LNCaP clone FGC (cell line): ENCODE measurements at regions not wholly inside any gene's neighbourhood (a gene's known extent, or its start where the extent isn't known, plus 50 kb on each side); places are given as distances from the start of the nearest gene placed in this dataset.
"Not testable (repeated sequence)": the region's sequence is repeated elsewhere in the genome, so short reads cannot be mapped to it uniquely, and the experiment has no call there.

Source experiments
- DNase-seq: peaks from one replicate; pipeline ENCODE4 v3.0.0-alpha.2; 2011; ENCODE audit warnings: low read depth
- H3K4me3 ChIP-seq: 2 replicates; pipeline ENCODE4 v1.5.1; 2011; ENCODE audit warnings: mild to moderate bottlenecking, low read depth, low read length, control low read depth
- TF ChIP-seq, protein P1 (sequence below): IDR thresholded peaks from 2 replicates; pipeline ENCODE4 v1.5.1; 2012; ENCODE audit warnings: mild to moderate bottlenecking; ENCODE audit not compliant: control insufficient read depth, insufficient read depth; ENCODE audit errors: extremely low read depth

DNA sequence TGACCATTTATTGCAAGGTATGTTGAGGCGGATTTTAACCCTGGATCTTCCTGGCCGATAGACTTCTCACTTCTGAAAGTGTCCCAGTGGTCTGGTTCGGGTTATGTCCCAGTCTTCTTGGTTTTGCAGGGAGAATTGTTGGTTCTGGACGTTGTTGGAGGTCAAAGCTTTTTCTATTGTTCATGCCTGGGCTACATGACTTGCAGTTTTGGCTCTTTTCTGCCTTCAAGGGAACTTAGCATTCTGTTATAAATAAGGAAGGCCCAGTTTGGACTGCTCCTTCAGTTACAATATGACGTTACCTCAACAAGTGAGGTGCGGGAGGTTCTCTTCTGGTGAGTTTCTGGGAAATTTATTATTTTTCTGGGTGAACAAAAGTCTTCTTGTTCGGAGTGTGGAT lies 614.3 kb downstream of the DIPK2A start:
- no peak for DNase-seq
- TF ChIP-seq, protein P1, sequence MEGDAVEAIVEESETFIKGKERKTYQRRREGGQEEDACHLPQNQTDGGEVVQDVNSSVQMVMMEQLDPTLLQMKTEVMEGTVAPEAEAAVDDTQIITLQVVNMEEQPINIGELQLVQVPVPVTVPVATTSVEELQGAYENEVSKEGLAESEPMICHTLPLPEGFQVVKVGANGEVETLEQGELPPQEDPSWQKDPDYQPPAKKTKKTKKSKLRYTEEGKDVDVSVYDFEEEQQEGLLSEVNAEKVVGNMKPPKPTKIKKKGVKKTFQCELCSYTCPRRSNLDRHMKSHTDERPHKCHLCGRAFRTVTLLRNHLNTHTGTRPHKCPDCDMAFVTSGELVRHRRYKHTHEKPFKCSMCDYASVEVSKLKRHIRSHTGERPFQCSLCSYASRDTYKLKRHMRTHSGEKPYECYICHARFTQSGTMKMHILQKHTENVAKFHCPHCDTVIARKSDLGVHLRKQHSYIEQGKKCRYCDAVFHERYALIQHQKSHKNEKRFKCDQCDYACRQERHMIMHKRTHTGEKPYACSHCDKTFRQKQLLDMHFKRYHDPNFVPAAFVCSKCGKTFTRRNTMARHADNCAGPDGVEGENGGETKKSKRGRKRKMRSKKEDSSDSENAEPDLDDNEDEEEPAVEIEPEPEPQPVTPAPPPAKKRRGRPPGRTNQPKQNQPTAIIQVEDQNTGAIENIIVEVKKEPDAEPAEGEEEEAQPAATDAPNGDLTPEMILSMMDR, result no peak
- H3K4me3 ChIP-seq, result no peak overlapping the region

DNA sequence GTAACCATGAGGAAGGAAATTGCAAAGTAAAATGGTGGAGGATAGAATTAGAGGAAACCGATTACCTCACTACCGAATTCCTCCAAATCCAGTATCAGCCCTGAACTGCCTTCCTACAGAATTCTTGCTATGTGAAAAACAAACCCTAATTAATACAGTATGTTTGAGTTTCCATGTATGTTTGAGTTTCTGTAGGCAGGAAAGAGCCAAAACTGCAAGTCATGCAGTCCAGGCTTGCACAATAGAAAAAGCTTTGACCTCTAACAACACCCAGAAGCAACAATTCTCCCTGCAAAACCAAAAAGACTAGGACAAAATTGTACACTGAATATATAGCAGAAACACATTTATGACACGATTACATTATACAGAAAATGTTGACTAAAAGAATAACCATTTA lies 614.8 kb downstream of the DIPK2A start:
- TF ChIP-seq, protein P1, result no peak
- no peak overlapping the region for H3K4me3 ChIP-seq
- no peak for DNase-seq

DNA sequence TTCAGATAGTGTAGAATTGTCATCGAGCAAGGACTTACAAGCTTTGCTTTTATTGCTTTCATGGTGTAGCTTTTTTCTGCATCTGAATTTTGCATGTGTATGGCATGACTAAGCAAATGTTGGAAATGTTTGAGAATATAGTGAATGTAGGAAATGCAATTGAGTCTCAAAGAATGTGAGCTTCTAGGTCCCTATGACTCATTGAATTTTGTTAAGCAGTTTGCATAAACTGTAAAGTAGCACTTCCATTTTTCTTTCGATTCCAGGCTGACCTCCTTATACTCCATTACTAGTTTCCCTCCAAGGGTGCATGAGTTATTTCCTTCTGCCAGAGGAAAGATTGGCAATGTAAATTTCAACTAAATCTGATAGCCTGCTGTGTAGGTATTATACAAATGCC lies 619.2 kb downstream of the DIPK2A start:
- DNase-seq, result no peak
- TF ChIP-seq, protein P1, result no peak
- no peak overlapping the region for H3K4me3 ChIP-seq

DNA sequence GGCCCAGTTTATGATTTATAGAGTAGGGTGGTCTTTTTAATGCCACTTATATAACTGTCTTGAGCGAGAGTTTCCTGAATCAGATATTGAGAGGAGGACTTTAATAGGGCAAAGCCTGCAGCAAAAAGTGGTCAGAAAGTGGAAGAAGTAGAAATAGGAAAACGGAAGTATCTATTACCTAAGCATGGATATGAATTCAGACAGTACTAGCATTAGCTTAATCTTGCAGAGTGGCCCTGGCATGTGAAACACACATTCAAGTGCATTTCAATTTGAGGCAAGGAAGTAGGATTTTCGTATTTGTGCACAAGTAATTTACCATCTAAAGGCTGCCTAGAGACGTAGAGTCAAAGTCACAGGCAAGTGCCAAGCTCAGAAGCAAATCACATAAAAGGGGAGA lies 622.3 kb downstream of the DIPK2A start:
- TF ChIP-seq, protein P1, result no peak
- H3K4me3 ChIP-seq, result no peak overlapping the region
- no peak for DNase-seq

DNA sequence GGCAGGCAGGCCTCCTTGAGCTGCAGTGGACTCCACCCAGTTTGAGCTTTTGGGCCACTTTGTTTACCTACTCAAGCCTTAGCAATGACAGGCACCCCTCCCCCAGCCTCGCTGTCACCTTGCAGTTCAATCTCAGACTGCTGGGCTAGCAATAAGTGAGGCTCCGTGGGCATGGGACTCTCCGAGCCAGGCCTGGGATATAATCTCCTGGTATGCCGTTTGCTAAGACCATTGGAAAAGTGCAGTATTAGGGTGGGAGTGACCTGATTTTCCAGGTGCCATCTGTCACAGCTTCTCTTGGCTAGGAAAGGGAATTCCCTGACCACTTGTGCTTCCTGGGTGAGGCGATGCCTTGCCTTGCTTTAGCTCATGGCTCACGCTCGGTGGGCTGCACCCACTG lies 648.6 kb downstream of the DIPK2A start:
- not testable (repeated sequence) for DNase-seq, H3K4me3 ChIP-seq

DNA sequence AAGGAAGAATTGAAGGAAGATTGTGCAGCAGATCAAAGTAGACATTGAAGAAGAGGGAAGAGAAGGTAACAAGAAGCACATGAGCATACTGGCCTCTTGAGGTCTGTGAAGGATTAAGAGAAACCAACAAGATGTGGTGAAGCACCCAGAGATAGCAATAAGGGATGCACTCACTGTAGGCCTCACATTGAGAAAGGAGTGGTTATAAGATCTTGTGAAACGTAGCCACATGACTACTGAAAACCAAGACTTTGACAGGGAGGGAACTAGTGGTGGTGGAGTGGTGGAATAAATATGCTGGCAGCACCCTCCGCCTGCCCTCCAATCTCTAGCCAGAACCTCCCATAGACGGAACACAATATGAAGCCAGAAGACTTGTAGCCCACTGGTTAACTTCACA lies 651.2 kb downstream of the DIPK2A start:
- TF ChIP-seq, protein P1, result no peak
- DNase-seq, result no peak
- no peak overlapping the region for H3K4me3 ChIP-seq

DNA sequence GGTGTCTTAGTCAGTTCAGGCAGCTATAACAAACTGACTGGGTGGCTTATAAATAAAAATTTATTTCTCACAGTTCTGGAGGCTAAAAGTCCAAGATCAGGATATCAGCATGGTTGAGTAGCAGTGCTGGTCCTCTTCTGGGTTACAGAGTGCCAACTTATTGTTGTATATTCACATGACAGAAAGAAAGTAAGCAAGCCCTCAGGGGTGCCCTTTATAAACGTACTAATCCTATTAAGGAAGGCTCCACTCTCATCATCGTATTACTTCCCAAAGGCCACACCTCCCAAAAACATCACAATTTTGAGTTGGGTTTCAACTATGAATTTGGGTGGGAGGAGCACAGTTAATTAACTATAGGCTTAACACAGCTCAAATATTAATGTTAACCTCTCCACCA lies 653.0 kb downstream of the DIPK2A start:
- H3K4me3 ChIP-seq, result no peak overlapping the region
- no peak for DNase-seq
- TF ChIP-seq, protein P1, result no peak

DNA sequence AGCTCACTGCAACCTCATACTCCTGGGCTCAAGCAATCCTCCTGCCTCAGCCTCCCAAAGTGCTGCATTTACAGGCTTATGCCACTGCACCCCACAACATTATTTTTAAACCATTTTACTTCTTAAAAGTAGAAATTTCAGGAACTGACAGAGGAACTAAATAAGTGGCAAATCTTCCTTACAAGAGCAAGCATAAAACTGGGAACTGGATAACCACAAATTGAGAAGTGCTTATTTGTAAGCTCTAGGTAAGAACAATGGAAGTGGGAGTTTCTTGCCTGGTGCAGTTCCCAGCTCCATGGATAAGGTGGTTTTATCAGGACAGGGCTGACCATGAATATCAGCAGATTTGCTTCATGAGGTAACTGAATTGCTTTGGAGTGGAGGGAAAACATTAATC lies 655.2 kb downstream of the DIPK2A start:
- TF ChIP-seq, protein P1, result no peak
- no peak for DNase-seq

More for the DNA sequence above, 655.2 kb downstream of the DIPK2A start:
- H3K4me3 ChIP-seq, result no peak overlapping the region
